ENCODE measurements at regions not wholly inside any gene's neighbourhood (a gene's known extent, or its start where the extent isn't known, plus 50 kb on each side); places are given as distances from the start of the nearest gene placed in this dataset.

GRCh38 chr21:8989261-8989711 lies 1532.1 kb upstream of the TPTE start:
- H4K91ac ChIP-seq (ENCODE audit: insufficient read depth, low read depth, low read length) = no peak overlapping the region
- H3K4me1 ChIP-seq (ENCODE audit: control insufficient read depth, insufficient read depth, low read length) = no peaks in the 10 kb centered on the region
- POLR2A ChIA-PET (ENCODE audit: unreplicated experiment) = no interaction called here
- no peak overlapping the region for H2AFZ ChIP-seq (replicated peaks; ENCODE audit: low read length, poor library complexity)
- H3K4me3 ChIP-seq (ENCODE audit: insufficient read depth, low read depth, low read length) = no peak overlapping the region
- H3K27me3 ChIP-seq (ENCODE audit: control insufficient read depth, insufficient read depth, low read length) = no peaks in the 10 kb centered on the region
- CTCF ChIA-PET = no interaction called here
- no peak overlapping the region for H3K18ac ChIP-seq (ENCODE audit: low read depth, low read length)
- peaks cover 47% of the 10 kb centered on the region for H3K9me3 ChIP-seq (ENCODE audit: control insufficient read depth, insufficient read depth, low read length)
- dilution Hi-C loops (cut with HindIII; ENCODE audit: low sequenced_read_pairs, unreplicated experiment) = no loop called here
- H2BK120ac ChIP-seq (ENCODE audit: low read depth, low read length) = no peak overlapping the region
- no peak for DNase-seq
- no peak overlapping the region for H2AK5ac ChIP-seq (ENCODE audit: low read depth, low read length)
- no peak overlapping the region for H3K23ac ChIP-seq (ENCODE audit: low read depth, low read length)
- H2AK9ac ChIP-seq (replicated peaks; ENCODE audit: low read depth, low read length, poor library complexity) = no peak overlapping the region
- no peaks in the 10 kb centered on the region for H3K9me1 ChIP-seq (ENCODE audit: insufficient read depth, low read length)
- H3K4ac ChIP-seq (ENCODE audit: low read depth, low read length) = no peak overlapping the region
- H3K79me1 ChIP-seq (ENCODE audit: low read depth in 1 of 2, low read length in 2 of 2) = no peaks in the 10 kb centered on the region
- no peak overlapping the region for H2BK20ac ChIP-seq (ENCODE audit: low read depth, low read length)
- peak; percentile 29 for ATAC-seq (ENCODE audit: low read depth)
- no peak overlapping the region for H2BK15ac ChIP-seq (ENCODE audit: low read depth, low read length)
- TF ChIP-seq RCOR1 (IDR thresholded peaks at IDR 0.05; ENCODE audit: insufficient replicate concordance, low read length) = no peak
- no peak for TF ChIP-seq CEBPB (IDR thresholded peaks at IDR 0.05; ENCODE audit: low read depth, low read length)
- no peak for TF ChIP-seq MXI1 (IDR thresholded peaks at IDR 0.05; ENCODE audit: borderline replicate concordance, low read depth, low read length)
- no peak for TF ChIP-seq POLR2A (IDR thresholded peaks at IDR 0.05; ENCODE audit: low read depth, low read length)
- no peak for TF ChIP-seq MAZ (IDR thresholded peaks at IDR 0.05; ENCODE audit: borderline replicate concordance, low read depth, low read length)
- TF ChIP-seq ELK1 (IDR thresholded peaks at IDR 0.05; ENCODE audit: borderline replicate concordance, low read depth, low read length) = no peak
- TF ChIP-seq USF2 (IDR thresholded peaks at IDR 0.05; ENCODE audit: low read depth, low read length) = no peak
- TF ChIP-seq RFX5 (IDR thresholded peaks at IDR 0.05; ENCODE audit: low read depth, low read length) = no peak
- TF ChIP-seq CHD1 (IDR thresholded peaks at IDR 0.05; ENCODE audit: low read depth, low read length) = no peak
- TF ChIP-seq NFE2L2 (IDR thresholded peaks at IDR 0.05; ENCODE audit: low read depth, low read length) = no peak
- no peak for TF ChIP-seq SMC3 (IDR thresholded peaks at IDR 0.05; ENCODE audit: low read depth, low read length)
- no peak for TF ChIP-seq BHLHE40 (IDR thresholded peaks at IDR 0.05; ENCODE audit: low read depth, low read length)
- no peak for TF ChIP-seq CTCF (conservative IDR thresholded peaks at IDR 0.05; ENCODE audit: low read depth, low read length)
- TF ChIP-seq RAD21 (IDR thresholded peaks at IDR 0.05; ENCODE audit: low read length) = no peak
- TF ChIP-seq FOS (IDR thresholded peaks at IDR 0.05; ENCODE audit: low read depth, low read length) = no peak
- TF ChIP-seq MAFK (IDR thresholded peaks at IDR 0.05; ENCODE audit: low read depth, low read length) = no peak
- H4K20me1 ChIP-seq (ENCODE audit: insufficient read depth, low read length) = no peaks in the 10 kb centered on the region
- no peaks in the 10 kb centered on the region for H3K36me3 ChIP-seq (ENCODE audit: control insufficient read depth, insufficient read depth, low read length)
- intact Hi-C loops (cut with micrococcal nuclease) = no loop called here
- in situ Hi-C loops (cut with MboI; ENCODE audit: low sequenced_read_pairs) = no loop called here
- 40% methylated on average over 3 of the region's 6 CpGs; no CpG with 5 or more reads in 1 of the 2 experiments for WGBS, 2 experiments (ENCODE audit: extremely low coverage in 2 of 2, insufficient read length in 1 of 2)
- H3K9ac ChIP-seq (ENCODE audit: low read depth, low read length) = no peak overlapping the region
- H3K4me2 ChIP-seq (ENCODE audit: low read depth, low read length) = no peak overlapping the region
- no peak overlapping the region for H2BK5ac ChIP-seq (ENCODE audit: low read depth, low read length, poor library complexity, severe bottlenecking)
- BruUV-seq (replicated peaks) = no TSS peak
- no peak overlapping the region for H4K5ac ChIP-seq (ENCODE audit: low read depth, low read length)
- H3K56ac ChIP-seq (ENCODE audit: extremely low read depth, insufficient read depth, low read length) = no peak overlapping the region
- H3K14ac ChIP-seq (replicated peaks; ENCODE audit: low read depth, low read length) = no peak overlapping the region
- H3K27ac ChIP-seq (ENCODE audit: insufficient read depth, low read length) = no peak overlapping the region
- no peak overlapping the region for H4K8ac ChIP-seq (ENCODE audit: low read depth in 2 of 2, low read length in 2 of 2)
